ENCODE measurements at regions not wholly inside any gene's neighbourhood (a gene's known extent, or its start where the extent isn't known, plus 50 kb on each side); places are given as distances from the start of the nearest gene placed in this dataset.

DNA sequence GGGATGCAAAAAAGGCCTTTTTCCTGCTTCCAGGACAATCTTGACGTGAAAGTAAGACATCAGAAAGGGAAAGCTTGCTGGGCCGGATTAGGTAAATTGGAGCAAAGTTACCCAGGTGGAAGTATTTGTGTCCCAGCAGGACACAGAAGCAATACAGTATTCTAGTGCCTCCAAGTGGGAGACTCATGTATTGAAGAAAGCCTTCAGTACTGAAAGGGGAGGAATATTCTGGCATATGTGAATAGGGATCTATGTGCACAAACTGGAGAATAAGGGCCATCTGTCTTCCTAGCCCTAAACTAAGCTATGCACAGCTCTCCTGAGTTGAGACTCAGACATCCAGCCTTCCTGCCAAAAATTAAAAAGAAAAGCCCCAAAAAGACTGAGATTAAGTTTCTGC is 327.3 kb upstream of the CDH8 start:
- no peak for ATAC-seq (ENCODE audit: low read depth)
- TF ChIP-seq, protein P1, sequence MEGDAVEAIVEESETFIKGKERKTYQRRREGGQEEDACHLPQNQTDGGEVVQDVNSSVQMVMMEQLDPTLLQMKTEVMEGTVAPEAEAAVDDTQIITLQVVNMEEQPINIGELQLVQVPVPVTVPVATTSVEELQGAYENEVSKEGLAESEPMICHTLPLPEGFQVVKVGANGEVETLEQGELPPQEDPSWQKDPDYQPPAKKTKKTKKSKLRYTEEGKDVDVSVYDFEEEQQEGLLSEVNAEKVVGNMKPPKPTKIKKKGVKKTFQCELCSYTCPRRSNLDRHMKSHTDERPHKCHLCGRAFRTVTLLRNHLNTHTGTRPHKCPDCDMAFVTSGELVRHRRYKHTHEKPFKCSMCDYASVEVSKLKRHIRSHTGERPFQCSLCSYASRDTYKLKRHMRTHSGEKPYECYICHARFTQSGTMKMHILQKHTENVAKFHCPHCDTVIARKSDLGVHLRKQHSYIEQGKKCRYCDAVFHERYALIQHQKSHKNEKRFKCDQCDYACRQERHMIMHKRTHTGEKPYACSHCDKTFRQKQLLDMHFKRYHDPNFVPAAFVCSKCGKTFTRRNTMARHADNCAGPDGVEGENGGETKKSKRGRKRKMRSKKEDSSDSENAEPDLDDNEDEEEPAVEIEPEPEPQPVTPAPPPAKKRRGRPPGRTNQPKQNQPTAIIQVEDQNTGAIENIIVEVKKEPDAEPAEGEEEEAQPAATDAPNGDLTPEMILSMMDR (IDR thresholded peaks at IDR 0.05) = no peak
- ChIA-PET CTCF (no interaction called here), POLR2A (no interaction called here)
- H3K4me1 Mint-ChIP-seq = no peaks in the 10 kb centered on the region
- intact Hi-C loops (cut with micrococcal nuclease) = no loop called here
- no peak overlapping the region for H3K27ac Mint-ChIP-seq
- H3K4me3 Mint-ChIP-seq = no peak overlapping the region
- no peaks in the 10 kb centered on the region for H3K36me3 Mint-ChIP-seq (ENCODE audit: low read depth)
- DNase-seq = no peak
- H3K9me3 Mint-ChIP-seq = no peaks in the 10 kb centered on the region
- no peaks in the 10 kb centered on the region for H3K27me3 Mint-ChIP-seq

DNA sequence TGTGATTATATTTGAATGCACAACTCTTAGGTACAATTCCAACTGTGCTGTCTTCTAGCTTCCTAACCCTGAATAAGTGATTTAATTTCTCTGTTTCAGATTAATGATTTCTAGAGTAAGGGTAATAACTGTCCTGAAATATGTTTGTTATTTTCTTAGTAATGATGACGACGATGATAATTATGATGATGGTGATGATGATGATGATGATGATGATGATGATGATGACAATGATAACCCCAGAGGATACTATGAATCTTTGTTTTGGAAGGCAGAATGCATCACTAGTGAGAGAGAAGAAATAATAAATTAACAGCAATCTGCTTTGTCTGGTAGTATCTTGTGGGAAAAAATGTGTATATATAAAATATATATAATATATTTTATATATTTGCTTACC is 317.1 kb upstream of the CDH8 start:
- ChIA-PET POLR2A (no interaction called here), CTCF (no interaction called here)
- H3K4me1 Mint-ChIP-seq = no peaks in the 10 kb centered on the region
- H3K27ac Mint-ChIP-seq = no peak overlapping the region
- H3K27me3 Mint-ChIP-seq = no peaks in the 10 kb centered on the region
- H3K4me3 Mint-ChIP-seq = no peak overlapping the region
- TF ChIP-seq, protein P1 (IDR thresholded peaks at IDR 0.05) = no peak
- intact Hi-C loops (cut with micrococcal nuclease) = loop anchor here (10.0 kb wide), 1 partner anchor 61 kb away; no protein-coding TSS in a partner anchor
- no peaks in the 10 kb centered on the region for H3K36me3 Mint-ChIP-seq (ENCODE audit: low read depth)
- no peak for DNase-seq
- no peaks in the 10 kb centered on the region for H3K9me3 Mint-ChIP-seq
- ATAC-seq (ENCODE audit: low read depth) = no peak

DNA sequence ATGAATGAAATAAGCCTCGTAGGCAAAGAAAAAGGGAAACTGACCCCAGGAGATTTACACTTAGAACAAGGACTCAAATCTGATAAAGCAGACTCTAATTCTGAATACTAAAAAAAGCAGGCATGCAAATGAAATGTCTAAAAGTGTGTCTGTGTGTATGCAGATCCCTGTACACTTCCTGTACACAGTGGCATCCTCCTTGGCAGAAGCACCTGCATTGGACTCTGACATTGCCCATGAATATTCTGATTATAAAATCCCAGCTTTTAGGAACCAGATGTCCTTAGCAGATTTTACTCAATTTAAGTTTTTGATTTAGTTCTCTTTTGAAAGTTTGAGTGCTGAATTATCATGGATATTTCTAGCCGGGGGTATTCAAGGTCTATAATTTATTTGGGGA is 306.0 kb upstream of the CDH8 start:
- Mint-ChIP-seq H3K36me3 (ENCODE audit: low read depth) (no peaks in the 10 kb centered on the region), H3K4me3 (no peak overlapping the region), H3K4me1 (no peaks in the 10 kb centered on the region), H3K27ac (no peak overlapping the region), H3K9me3 (peaks cover 2% of the 10 kb centered on the region), H3K27me3 (no peaks in the 10 kb centered on the region)
- intact Hi-C loops (cut with micrococcal nuclease) = no loop called here
- no peak for DNase-seq
- POLR2A ChIA-PET = no interaction called here
- no peak for ATAC-seq (ENCODE audit: low read depth)
- CTCF ChIA-PET = no interaction called here
- TF ChIP-seq, protein P1 (IDR thresholded peaks at IDR 0.05) = no peak

DNA sequence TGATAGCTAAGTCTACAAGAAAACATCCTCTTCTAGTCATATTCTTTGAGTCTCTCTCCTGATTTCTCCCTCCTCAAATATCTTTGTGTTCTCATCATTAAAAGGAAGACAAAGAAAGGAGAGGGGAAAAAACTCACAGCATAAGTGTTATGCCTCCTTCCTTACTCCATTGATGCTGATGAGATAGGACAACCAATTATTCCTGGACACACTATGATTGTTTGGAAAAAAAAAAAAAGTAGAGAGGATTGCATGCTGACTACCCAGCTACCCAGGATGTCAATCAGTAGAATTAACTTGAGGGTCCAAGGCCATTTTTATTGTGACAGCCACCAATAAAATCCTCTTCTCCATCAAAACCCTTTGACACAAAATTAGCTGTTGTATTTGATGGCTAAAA is 299.1 kb upstream of the CDH8 start:
- Mint-ChIP-seq H3K36me3 (ENCODE audit: low read depth) (no peaks in the 10 kb centered on the region), H3K4me1 (no peaks in the 10 kb centered on the region)
- POLR2A ChIA-PET = no interaction called here

DNA sequence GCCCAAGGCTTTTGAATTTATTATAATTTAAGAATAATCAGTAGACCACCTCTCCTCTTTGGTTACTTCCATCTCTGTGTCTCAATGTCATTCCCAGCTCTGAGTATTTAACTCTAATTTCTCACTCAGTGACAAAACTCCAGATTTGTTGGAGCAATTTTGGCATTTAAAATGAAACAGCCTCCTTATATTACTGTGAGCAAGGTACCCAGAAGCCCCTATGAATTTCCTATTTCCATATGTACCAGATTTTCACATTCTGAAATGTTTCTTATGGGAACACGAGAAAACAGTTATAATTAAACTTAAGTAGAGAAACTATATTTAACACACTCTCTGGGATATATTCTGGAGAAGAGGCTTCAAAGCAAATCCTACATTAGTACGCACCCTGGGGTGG is 285.4 kb upstream of the CDH8 start:
- no peaks in the 10 kb centered on the region for H3K36me3 Mint-ChIP-seq (ENCODE audit: low read depth)
- no peaks in the 10 kb centered on the region for H3K4me1 Mint-ChIP-seq
- no peak overlapping the region for H3K27ac Mint-ChIP-seq
- peaks cover 17% of the 10 kb centered on the region for H3K9me3 Mint-ChIP-seq
- intact Hi-C loops (cut with micrococcal nuclease) = no loop called here
- DNase-seq = no peak
- no peaks in the 10 kb centered on the region for H3K27me3 Mint-ChIP-seq
- ATAC-seq (ENCODE audit: low read depth) = no peak
- POLR2A ChIA-PET = no interaction called here
- H3K4me3 Mint-ChIP-seq = no peak overlapping the region
- CTCF ChIA-PET = no interaction called here
- TF ChIP-seq, protein P1 (IDR thresholded peaks at IDR 0.05) = no peak

More for the DNA sequence above, 299.1 kb upstream of the CDH8 start:
- ATAC-seq (ENCODE audit: low read depth) (no peak), DNase-seq (no peak)
- Mint-ChIP-seq H3K9me3 (peaks cover 2% of the 10 kb centered on the region), H3K4me3 (no peak overlapping the region), H3K27ac (no peak overlapping the region), H3K27me3 (no peaks in the 10 kb centered on the region)
- CTCF ChIA-PET = no interaction called here
- TF ChIP-seq, protein P1 (IDR thresholded peaks at IDR 0.05) = no peak
- intact Hi-C loops (cut with micrococcal nuclease) = no loop called here

Data from activated B cell treated with CpG ODN at 0.5 μM for 24 hours (primary cell).